K562 (cell line): ENCODE measurements at regions not wholly inside any gene's neighbourhood (a gene's known extent, or its start where the extent isn't known, plus 50 kb on each side); places are given as distances from the start of the nearest gene placed in this dataset.

ENCODE experiments used
- ATAC-seq: fragments of 200-7000 bp; cut with Tn5 transposase; 3 replicates; pipeline ENCODE4 v1.9.1; 2020; ENCODE audit warnings: moderate library complexity
- BruUV-seq: library from RNA; stranded (reverse); fragments of 400-500 nt; replicated peaks from 2 replicates; lab custom pipeline; 2021; lab: Mats Ljungman, UMichigan
- CTCF ChIA-PET: fragments of 300-600 bp; formaldehyde crosslinking; extraction: SDS; loops from one replicate; lab custom pipeline; 2021; ENCODE audit warnings: low intra/inter-chr PET ratio; lab: Yijun Ruan, JAX
- POLR2A ChIA-PET: fragments of 300-600, 350-650 bp; sonication (Branson Sonifier 250); formaldehyde crosslinking; extraction: SDS; loops from one replicate; lab custom pipeline; 2021; ENCODE audit warnings: antibody characterized with exemption, inconsistent platforms; lab: Yijun Ruan, JAX
- DNase-seq, 4 experiments: peaks; one replicate each; pipeline versions ENCODE4 v3.0.0 to v3.0.0-alpha.2; 2011 to 2018; ENCODE audit warnings: low spot score in 3 of 4, mixed read lengths in 3 of 4; ENCODE audit errors: extremely low read depth in 1 of 4
- FAIRE-seq: peaks from 2 replicates; lab custom pipeline; 2011; peaks lifted over from hg19 to GRCh38; lab: Jason Lieb, UNC
- H2AFZ ChIP-seq: 2 replicates; pipeline ENCODE4 v1.6.0; 2011; ENCODE audit warnings: low read depth, low read length, control low read depth, inconsistent platforms
- H3K27ac ChIP-seq: fragments of 200-600 bp; 3 replicates; pipeline ENCODE4 v1.8.0; 2011; ENCODE audit warnings: low read depth, mild to moderate bottlenecking, control low read depth, inconsistent platforms, low read length, moderate library complexity, mixed read lengths; ENCODE audit errors: extremely low read depth
- H3K27me3 ChIP-seq, 2 experiments: fragments of 300-600 bp in 1 of 2; 2 replicates in 1 of 2; 3 replicates in 1 of 2; pipeline versions ENCODE4 v1.6.0 to v1.8.0; 2011; ENCODE audit warnings: inconsistent platforms in 2 of 2, low read length in 2 of 2, mild to moderate bottlenecking in 1 of 2, mixed read lengths in 1 of 2, moderate library complexity in 1 of 2; ENCODE audit not compliant: control insufficient read depth in 2 of 2, insufficient read depth in 2 of 2
- H3K36me3 ChIP-seq: fragments of 300-600 bp; 3 replicates; pipeline ENCODE4 v1.8.0; 2011; ENCODE audit warnings: mild to moderate bottlenecking, low read length, inconsistent platforms; ENCODE audit not compliant: control insufficient read depth, insufficient read depth
- H3K4me1 ChIP-seq, 2 experiments: fragments of 200-600 bp in 1 of 2; replicated peaks in 1 of 2; 2 replicates in 1 of 2; 3 replicates in 1 of 2; pipeline versions ENCODE4 v1.5.1 to v1.8.0; 2011; ENCODE audit warnings: inconsistent platforms in 2 of 2, low read length in 2 of 2, mild to moderate bottlenecking in 1 of 2, mixed read lengths in 1 of 2, moderate library complexity in 1 of 2; ENCODE audit not compliant: control insufficient read depth in 2 of 2, insufficient read depth in 2 of 2
- H3K4me2 ChIP-seq: 2 replicates; pipeline ENCODE4 v1.6.1; 2011; ENCODE audit warnings: low read length, control low read depth, inconsistent platforms, mixed read lengths; ENCODE audit not compliant: insufficient read depth
- H3K4me3 ChIP-seq: fragments of 200-600 bp; sonication (generic), shearing (Covaris generic); 2 replicates; pipeline ENCODE4 v1.5.1; 2016; ENCODE audit warnings: control low read depth, inconsistent platforms
- H3K79me2 ChIP-seq: fragments of 200-600 bp; 3 replicates; pipeline ENCODE4 v1.8.0; 2011; ENCODE audit warnings: low read length, inconsistent platforms; ENCODE audit not compliant: control insufficient read depth, insufficient read depth
- H3K9ac ChIP-seq, 2 experiments: 2 replicates each; pipeline versions ENCODE4 v1.6.0 to v1.6.1; 2011; ENCODE audit warnings: low read depth in 2 of 2, low read length in 2 of 2, control low read depth in 1 of 2, inconsistent platforms in 1 of 2, mild to moderate bottlenecking in 1 of 2, mixed read lengths in 1 of 2; ENCODE audit not compliant: insufficient read depth in 1 of 2
- H3K9me1 ChIP-seq: one replicate; pipeline ENCODE4 v1.6.0; 2011; ENCODE audit warnings: inconsistent platforms, mild to moderate bottlenecking, low read length, moderate library complexity; ENCODE audit not compliant: control insufficient read depth, insufficient read depth
- H3K9me3 ChIP-seq: replicated peaks from 2 replicates; pipeline ENCODE4 v1.5.1; 2011; ENCODE audit warnings: low read depth, low read length, inconsistent platforms; ENCODE audit not compliant: control insufficient read depth, insufficient read depth
- H4K20me1 ChIP-seq: replicated peaks from 2 replicates; pipeline ENCODE4 v1.6.1; 2011; ENCODE audit warnings: low read length, inconsistent platforms, mixed read lengths; ENCODE audit not compliant: control insufficient read depth, insufficient read depth
- DACH1 ChIP-seq: fragments of 450-650 bp; IDR thresholded peaks from 2 replicates; pipeline ENCODE4 v1.6.1; 2018; ENCODE audit not compliant: partially characterized antibody
- ESRRA ChIP-seq: fragments of 450-650 bp; IDR thresholded peaks from 2 replicates; pipeline ENCODE4 v1.6.1; 2014; ENCODE audit warnings: low read depth, mild to moderate bottlenecking, moderate library complexity, borderline replicate concordance
- FOXM1 ChIP-seq, 2 experiments: fragments of 450-650 bp in 1 of 2; sonication (generic) in 1 of 2; formaldehyde crosslinking in 1 of 2; IDR thresholded peaks; 2 replicates each; pipeline versions ENCODE4 v1.6.1 to v1.9.0; 2017 to 2022; ENCODE audit warnings: low read depth in 2 of 2, mild to moderate bottlenecking in 2 of 2, missing genetic modification reagents in 1 of 2, moderate library complexity in 1 of 2
- GATAD2B ChIP-seq: fragments of 450-650 bp; IDR thresholded peaks from 2 replicates; pipeline ENCODE4 v1.6.1; 2017; ENCODE audit warnings: mild to moderate bottlenecking, borderline replicate concordance
- HCFC1 ChIP-seq: IDR thresholded peaks from 2 replicates; pipeline ENCODE4 v1.6.1; 2012; ENCODE audit warnings: low read depth, low read length, improper control_type of control experiment
- IRF2 ChIP-seq: sonication (generic); formaldehyde crosslinking; IDR thresholded peaks from 2 replicates; pipeline ENCODE4 v1.8.1; 2022; ENCODE audit warnings: mild to moderate bottlenecking, missing genetic modification reagents
- KLF16 ChIP-seq: IDR thresholded peaks from 2 replicates; pipeline ENCODE4 v1.6.1; 2016; ENCODE audit warnings: antibody characterized with exemption
- LCOR ChIP-seq: sonication (generic); formaldehyde crosslinking; IDR thresholded peaks from 2 replicates; pipeline ENCODE4 v1.8.0; 2022; ENCODE audit warnings: mild to moderate bottlenecking, missing genetic modification reagents
- MAX ChIP-seq: sonication (generic); formaldehyde crosslinking; IDR thresholded peaks from 2 replicates; pipeline ENCODE4 v1.9.0; 2022; ENCODE audit warnings: mild to moderate bottlenecking, missing genetic modification reagents
- NCOA2 ChIP-seq, 2 experiments: fragments of 450-650 bp; IDR thresholded peaks; 2 replicates each; pipeline ENCODE4 v1.6.1; 2018; ENCODE audit warnings: mild to moderate bottlenecking in 2 of 2, moderate library complexity in 1 of 2; ENCODE audit not compliant: partially characterized antibody in 2 of 2
- POLR2AphosphoS2 ChIP-seq: IDR thresholded peaks from 2 replicates; pipeline ENCODE4 v1.6.1; 2012; ENCODE audit warnings: low read length, improper control_type of control experiment
- PREB ChIP-seq: sonication (generic); formaldehyde crosslinking; IDR thresholded peaks from 2 replicates; pipeline ENCODE4 v1.8.1; 2023; ENCODE audit warnings: mild to moderate bottlenecking, missing genetic modification reagents
- SPI1 ChIP-seq: IDR thresholded peaks from 2 replicates; pipeline ENCODE4 v1.6.1; 2011; ENCODE audit warnings: low read depth, low read length, control low read depth, borderline replicate concordance
- TCF7L2 ChIP-seq: fragments of 150-350 bp; IDR thresholded peaks from 2 replicates; pipeline ENCODE4 v1.6.1; 2016; ENCODE audit warnings: low read depth, mild to moderate bottlenecking, low read length, moderate library complexity
- ZNF174 ChIP-seq: fragments of 250-450 bp; sonication (Bioruptor Pico); IDR thresholded peaks from 2 replicates; pipeline ENCODE4 v1.4.0; 2020; ENCODE audit warnings: mild to moderate bottlenecking
- ZNF449 ChIP-seq: fragments of 250-450 bp; sonication (Bioruptor Pico); IDR thresholded peaks from 2 replicates; pipeline ENCODE4 v1.8.0; 2022; ENCODE audit warnings: moderate library complexity, mild to moderate bottlenecking, inconsistent platforms
- ZNF717 ChIP-seq: fragments of 250-450 bp; sonication (Bioruptor Pico); IDR thresholded peaks from 2 replicates; pipeline ENCODE4 v1.5.0; 2021
- ZNF785 ChIP-seq: fragments of 250-450 bp; sonication (Bioruptor Pico); IDR thresholded peaks from 2 replicates; pipeline ENCODE4 v1.4.0; 2020; ENCODE audit warnings: mild to moderate bottlenecking
- ZNF830 ChIP-seq: fragments of 250-450 bp; sonication (Bioruptor Pico); IDR thresholded peaks from 2 replicates; pipeline ENCODE4 v1.5.0; 2021; ENCODE audit warnings: mild to moderate bottlenecking
- WGBS: fragments of 100-300 bp; shearing (Covaris generic); methylation state at CpG from one replicate; pipeline ENCODE4 v1.1.6; 2016; ENCODE audit warnings: low coverage, mixed read lengths; ENCODE audit not compliant: insufficient coverage; ENCODE audit errors: missing lambda C conversion rate; 5-methylcytosine and 5-hydroxymethylcytosine counted together
- in situ Hi-C: fragments of 300-500 bp; cut with MboI; formaldehyde crosslinking; loops from 4 replicates; pipeline ENCODE4 v1.15.0; 2018; ENCODE audit warnings: inconsistent platforms, mixed read lengths
- intact Hi-C: fragments of 100-400 bp; cut with micrococcal nuclease; formaldehyde crosslinking; loops from 2 replicates; pipeline ENCODE4 v1.14.2; 2022

- TF ChIP-seq MAX: peak; percentile 41; the same call in 1 of the 2 replicates
- no peak for TF ChIP-seq DACH1
- TF ChIP-seq ZNF830 (CRISPR knock-in tag): no peak
Observed at GRCh38 chr21:43345746-43346409, 81.1 kb downstream of the SIK1 start (continued).

- H3K79me2 ChIP-seq: no peaks in the 10 kb centered on the region
- no peaks in the 10 kb centered on the region for H3K9me1 ChIP-seq
- no TSS peak for BruUV-seq
- no peak overlapping the region for H3K9ac ChIP-seq
- no peak for FAIRE-seq
- 13% methylated on average over 31 of the region's 31 CpGs for WGBS
- in situ Hi-C loops: no loop called here
- POLR2A ChIA-PET: interaction anchor here (0.6 to 1.2 kb wide), 2 partner anchors 16 to 30 kb away, joined by 5 to 8 read pairs; no protein-coding TSS in a partner anchor
- peaks cover 36 to 97% of the 10 kb centered on the region in 2 experiments; a peak in 4 of 5 replicates for H3K27me3 ChIP-seq
- intact Hi-C loops: no loop called here
- no peak for TF ChIP-seq ZNF717 (CRISPR knock-in tag)
- TF ChIP-seq GATAD2B: no peak
- TF ChIP-seq KLF16: no peak
- TF ChIP-seq ZNF174 (CRISPR knock-in tag): no peak
- TF ChIP-seq HCFC1: no peak
- no peak for TF ChIP-seq NCOA2 (IDR thresholded peaks at IDR 0.05; ENCODE audit: partially characterized antibody in 2 of 2)
- no peak for TF ChIP-seq TCF7L2
- no peak for TF ChIP-seq ESRRA
- TF ChIP-seq POLR2AphosphoS2: no peak
- TF ChIP-seq ZNF449 (CRISPR knock-in tag): no peak
- TF ChIP-seq PREB (CRISPR knock-in tag): no peak
- no peak for TF ChIP-seq LCOR (CRISPR knock-in tag)
- no peak for TF ChIP-seq ZNF785 (CRISPR knock-in tag)
- TF ChIP-seq IRF2 (CRISPR knock-in tag): no peak
- TF ChIP-seq SPI1: no peak
- TF ChIP-seq FOXM1 (IDR thresholded peaks at IDR 0.05; ENCODE audit: low read depth): no peak
- no peak for TF ChIP-seq FOXM1 (CRISPR knock-in tag; IDR thresholded peaks at IDR 0.05; ENCODE audit: low read depth)
- H3K4me2 ChIP-seq: no peak overlapping the region
- no peaks in the 10 kb centered on the region for H3K9me3 ChIP-seq
- DNase-seq: no peak
- H4K20me1 ChIP-seq: 0 out of 2 replicates have a peak, but pooled peaks cover 3% of the 10 kb centered on the region
- ATAC-seq: no peak
- H3K27ac ChIP-seq: no peak overlapping the region
- H3K4me3 ChIP-seq: no peak overlapping the region
- no peaks in the 10 kb centered on the region for H3K36me3 ChIP-seq
- H2AFZ ChIP-seq: no peak overlapping the region
- peaks cover 0 to 54% of the 10 kb centered on the region in 2 experiments; a peak in 2 of 5 replicates for H3K4me1 ChIP-seq
- CTCF ChIA-PET: no interaction called here
Observed at GRCh38 chr21:43345046-43345745, 81.7 kb downstream of the SIK1 start.
